ENCODE measurements at regions not wholly inside any gene's neighbourhood (a gene's known extent, or its start where the extent isn't known, plus 50 kb on each side); places are given as distances from the start of the nearest gene placed in this dataset.
"Not testable (repeated sequence)": the region's sequence is repeated elsewhere in the genome, so short reads cannot be mapped to it uniquely, and the experiment has no call there.

DNA sequence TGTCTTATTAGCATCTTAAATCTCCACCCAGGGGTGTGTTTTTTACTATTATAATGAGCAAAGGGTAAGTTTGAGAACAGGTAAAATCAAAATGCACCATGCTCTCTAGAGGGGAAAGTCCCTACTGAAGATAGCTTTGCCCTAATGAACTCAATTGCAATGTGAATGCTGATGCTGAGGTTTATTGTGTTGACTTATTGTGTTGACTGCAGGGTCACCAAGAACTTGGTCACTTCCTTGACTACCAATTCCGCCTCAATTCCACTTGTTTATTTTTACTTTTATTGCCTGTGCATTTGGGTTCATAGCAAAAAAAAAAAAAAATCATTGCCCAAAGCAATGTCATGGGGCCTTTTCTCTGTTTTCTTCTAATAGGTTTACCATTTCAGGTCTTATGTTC, 67.7 kb upstream of the SRD5A3 start:
- Histone ChIP-seq H3K36me3 (ENCODE audit: control insufficient read depth in 4 of 4, insufficient read depth in 4 of 4, low read length in 3 of 4) (no peaks in the 10 kb centered on the region), H3K27ac (ENCODE audit: insufficient read depth in 1 of 2, low read depth in 1 of 2, low read length in 2 of 2, poor library complexity in 1 of 2, severe bottlenecking in 2 of 2) (no peak overlapping the region), H3K4me3 (ENCODE audit: control insufficient read depth in 1 of 7, extremely low read depth in 1 of 7, insufficient read depth in 4 of 7, low read depth in 2 of 7, low read length in 6 of 7) (no peak overlapping the region), H3K27me3 (replicated peaks in 2 of 5; ENCODE audit: control insufficient read depth in 4 of 5, insufficient read depth in 5 of 5, low read length in 4 of 5) (peaks cover 0 to 10% (median 8%) of the 10 kb centered on the region in 5 experiments), H3K9me3 (ENCODE audit: control extremely low read depth in 1 of 5, control insufficient read depth in 4 of 5, insufficient read depth in 2 of 5, low read depth in 1 of 5, low read length in 4 of 5) (peaks cover 0 to 12% (median 0%) of the 10 kb centered on the region in 5 experiments), H3K4me1 (ENCODE audit: control extremely low read depth in 1 of 4, control insufficient read depth in 4 of 4, insufficient read depth in 4 of 4, low read length in 3 of 4) (no peaks in the 10 kb centered on the region)
- POLR2A ChIA-PET: no interaction called here
- CTCF ChIA-PET: interaction anchor here (1.4 kb wide), 1 partner anchor 43 kb away, joined by 3 read pairs; no protein-coding TSS in a partner anchor
- DNase-seq: no peak
- no CpG with 5 or more reads among the region's 1 CpG for WGBS (ENCODE audit: insufficient coverage)

DNA sequence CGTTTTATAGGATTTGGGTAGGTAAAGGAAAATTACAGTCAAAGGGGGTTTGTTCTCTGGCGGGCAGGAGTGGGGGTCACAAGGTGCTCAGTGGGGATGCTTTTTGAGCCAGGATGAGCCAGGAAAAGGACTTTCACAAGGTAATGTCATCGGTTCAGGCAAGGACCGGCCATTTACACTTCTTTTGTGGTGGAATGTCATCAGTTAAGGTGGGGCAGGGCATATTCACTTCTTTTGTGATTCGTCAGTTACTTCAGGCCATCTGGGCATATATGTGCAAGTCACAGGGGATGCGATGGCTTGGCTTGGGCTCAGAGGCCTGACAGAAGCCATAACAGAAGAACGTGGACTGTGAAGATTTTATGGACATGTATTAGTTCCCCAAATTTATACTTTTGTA, 65.6 kb upstream of the SRD5A3 start:
- H3K4me3 ChIP-seq (ENCODE audit: control insufficient read depth in 1 of 7, extremely low read depth in 1 of 7, insufficient read depth in 4 of 7, low read depth in 2 of 7, low read length in 6 of 7); DNase-seq; H3K27me3 ChIP-seq (replicated peaks in 2 of 5; ENCODE audit: control insufficient read depth in 4 of 5, insufficient read depth in 5 of 5, low read length in 4 of 5); H3K36me3 ChIP-seq (ENCODE audit: control insufficient read depth in 4 of 4, insufficient read depth in 4 of 4, low read length in 3 of 4); H3K27ac ChIP-seq (ENCODE audit: insufficient read depth in 1 of 2, low read depth in 1 of 2, low read length in 2 of 2, poor library complexity in 1 of 2, severe bottlenecking in 2 of 2); CTCF ChIA-PET; H3K4me1 ChIP-seq (ENCODE audit: control extremely low read depth in 1 of 4, control insufficient read depth in 4 of 4, insufficient read depth in 4 of 4, low read length in 3 of 4); POLR2A ChIA-PET: not testable (repeated sequence)
- H3K9me3 ChIP-seq (ENCODE audit: control extremely low read depth in 1 of 5, control insufficient read depth in 4 of 5, insufficient read depth in 2 of 5, low read depth in 1 of 5, low read length in 4 of 5): peaks cover 0 to 28% (median 14%) of the 10 kb centered on the region in 5 experiments
- WGBS (ENCODE audit: insufficient coverage): 77% methylated on average over 4 of the region's 7 CpGs

DNA sequence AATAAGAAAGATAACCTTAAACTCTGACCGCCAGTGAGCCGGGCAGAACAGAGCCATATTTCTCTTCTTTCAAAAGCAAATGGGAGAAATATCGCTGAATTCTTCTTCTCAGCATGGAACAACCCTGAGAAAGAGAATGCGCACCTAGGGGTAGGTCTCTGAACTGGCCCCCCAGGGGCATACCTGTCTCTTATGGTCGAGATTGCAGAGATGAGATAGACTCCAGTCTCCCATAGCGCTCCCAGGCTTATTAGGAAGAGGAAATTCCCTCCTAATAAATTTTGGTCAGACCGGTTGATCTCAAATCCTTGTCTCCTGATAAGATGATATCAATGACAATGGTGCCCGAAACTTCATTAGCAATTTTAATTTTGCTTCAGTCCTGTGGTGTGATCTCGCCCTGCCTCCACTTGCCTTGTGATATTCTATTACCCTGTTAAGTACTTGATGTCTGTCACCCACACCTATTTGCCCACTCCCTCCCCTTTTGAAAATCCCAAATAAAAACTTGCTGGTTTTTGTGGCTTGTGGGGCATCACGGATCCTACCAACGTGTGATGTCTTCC, 64.8 kb upstream of the SRD5A3 start:
- H3K36me3 ChIP-seq (ENCODE audit: control insufficient read depth in 4 of 4, insufficient read depth in 4 of 4, low read length in 3 of 4); H3K4me3 ChIP-seq (ENCODE audit: control insufficient read depth in 1 of 7, extremely low read depth in 1 of 7, insufficient read depth in 4 of 7, low read depth in 2 of 7, low read length in 6 of 7); H3K27me3 ChIP-seq (replicated peaks in 2 of 5; ENCODE audit: control insufficient read depth in 4 of 5, insufficient read depth in 5 of 5, low read length in 4 of 5); H3K4me1 ChIP-seq (ENCODE audit: control extremely low read depth in 1 of 4, control insufficient read depth in 4 of 4, insufficient read depth in 4 of 4, low read length in 3 of 4); H3K27ac ChIP-seq (ENCODE audit: insufficient read depth in 1 of 2, low read depth in 1 of 2, low read length in 2 of 2, poor library complexity in 1 of 2, severe bottlenecking in 2 of 2); CTCF ChIA-PET; DNase-seq; POLR2A ChIA-PET: not testable (repeated sequence)
- peaks cover 0 to 30% (median 14%) of the 10 kb centered on the region in 5 experiments for H3K9me3 ChIP-seq (ENCODE audit: control extremely low read depth in 1 of 5, control insufficient read depth in 4 of 5, insufficient read depth in 2 of 5, low read depth in 1 of 5, low read length in 4 of 5)
- WGBS (ENCODE audit: insufficient coverage): 87% methylated on average over 8 of the region's 11 CpGs

DNA sequence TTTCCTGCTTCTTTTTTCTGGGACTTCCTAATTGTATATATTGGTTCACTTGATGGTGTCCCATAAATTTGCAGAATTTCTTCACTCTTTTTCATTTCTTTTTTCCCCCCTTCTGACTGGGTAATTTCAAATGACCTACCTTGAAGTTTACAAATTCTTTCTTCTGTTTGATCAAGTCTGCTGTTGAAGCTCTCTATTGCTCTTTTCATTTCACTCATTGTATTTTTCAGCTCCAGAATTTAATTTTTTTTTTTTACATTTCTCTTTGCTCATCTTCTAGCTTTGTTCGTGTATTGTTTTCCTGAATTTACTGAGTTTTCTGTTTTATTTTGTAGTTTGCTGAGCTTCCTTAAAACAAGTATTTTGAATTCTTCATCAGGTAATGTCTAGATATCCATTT, 61.7 kb upstream of the SRD5A3 start:
- no peak overlapping the region for H3K4me3 ChIP-seq (ENCODE audit: control insufficient read depth in 1 of 7, extremely low read depth in 1 of 7, insufficient read depth in 4 of 7, low read depth in 2 of 7, low read length in 6 of 7)
- DNase-seq: no peak
- ChIA-PET CTCF (interaction anchor here (0.6 kb wide), 1 partner anchor 16 kb away, joined by 3 read pairs; no protein-coding TSS in a partner anchor), POLR2A (no interaction called here)
- H3K4me1 ChIP-seq (ENCODE audit: control extremely low read depth in 1 of 4, control insufficient read depth in 4 of 4, insufficient read depth in 4 of 4, low read length in 3 of 4): no peaks in the 10 kb centered on the region
- peaks cover 0 to 30% (median 18%) of the 10 kb centered on the region in 5 experiments for H3K9me3 ChIP-seq (ENCODE audit: control extremely low read depth in 1 of 5, control insufficient read depth in 4 of 5, insufficient read depth in 2 of 5, low read depth in 1 of 5, low read length in 4 of 5)
- no peak overlapping the region for H3K27ac ChIP-seq (ENCODE audit: insufficient read depth in 1 of 2, low read depth in 1 of 2, low read length in 2 of 2, poor library complexity in 1 of 2, severe bottlenecking in 2 of 2)
- H3K36me3 ChIP-seq (ENCODE audit: control insufficient read depth in 4 of 4, insufficient read depth in 4 of 4, low read length in 3 of 4): no peaks in the 10 kb centered on the region
- no CpG with 5 or more reads among the region's 1 CpG for WGBS (ENCODE audit: insufficient coverage)
- H3K27me3 ChIP-seq (replicated peaks in 2 of 5; ENCODE audit: control insufficient read depth in 4 of 5, insufficient read depth in 5 of 5, low read length in 4 of 5): peaks cover 0 to 2% (median 0%) of the 10 kb centered on the region in 5 experiments

DNA sequence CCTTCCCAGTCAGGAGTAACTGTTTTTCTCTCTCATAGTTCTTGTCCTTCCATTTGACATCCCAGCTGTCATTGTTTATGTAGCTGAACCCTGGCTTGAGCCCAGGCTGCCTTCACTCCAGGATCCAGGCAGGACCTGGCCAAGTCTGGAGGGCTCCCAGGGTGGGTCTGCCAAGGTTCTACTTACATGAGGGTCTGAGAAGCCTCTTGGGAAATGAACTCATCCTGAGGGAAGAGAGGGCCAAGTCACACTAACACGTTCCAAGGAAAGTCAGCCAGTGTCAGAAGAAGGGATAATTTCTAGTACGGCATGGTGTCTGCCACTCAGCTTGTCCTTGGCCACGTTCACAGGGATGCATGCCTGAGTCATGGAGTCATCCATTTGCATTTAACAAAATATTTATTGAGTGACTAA, 54.8 kb upstream of the SRD5A3 start:
- ChIA-PET CTCF (no interaction called here), POLR2A (no interaction called here)

DNA sequence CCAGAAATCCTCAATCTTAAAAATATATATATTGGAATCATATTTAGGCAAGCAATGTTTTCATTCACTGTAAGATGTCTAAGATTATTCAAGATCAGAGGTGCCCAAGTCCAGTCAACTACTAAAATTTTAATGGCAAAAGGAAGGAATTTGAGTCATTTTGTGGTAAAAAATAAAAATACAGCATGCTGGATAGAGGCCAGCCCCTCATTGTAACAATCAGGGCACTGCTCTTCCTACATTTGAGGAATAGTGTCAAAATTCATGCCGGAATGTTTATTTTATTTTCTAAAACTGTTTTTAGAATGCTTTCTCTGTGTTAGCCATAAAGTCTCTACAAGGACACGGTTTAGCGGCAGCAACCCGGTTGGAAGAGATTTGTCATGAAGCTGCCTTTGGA, 49.9 kb upstream of the SRD5A3 start:
- no peak for DNase-seq
- Histone ChIP-seq H3K27me3 (replicated peaks in 2 of 5; ENCODE audit: control insufficient read depth in 4 of 5, insufficient read depth in 5 of 5, low read length in 4 of 5) (no peaks in the 10 kb centered on the region), H3K9me3 (ENCODE audit: control extremely low read depth in 1 of 5, control insufficient read depth in 4 of 5, insufficient read depth in 2 of 5, low read depth in 1 of 5, low read length in 4 of 5) (no peaks in the 10 kb centered on the region), H3K27ac (ENCODE audit: insufficient read depth in 1 of 2, low read depth in 1 of 2, low read length in 2 of 2, poor library complexity in 1 of 2, severe bottlenecking in 2 of 2) (no peak overlapping the region), H3K36me3 (ENCODE audit: control insufficient read depth in 4 of 4, insufficient read depth in 4 of 4, low read length in 3 of 4) (no peaks in the 10 kb centered on the region), H3K4me1 (ENCODE audit: control extremely low read depth in 1 of 4, control insufficient read depth in 4 of 4, insufficient read depth in 4 of 4, low read length in 3 of 4) (no peaks in the 10 kb centered on the region), H3K4me3 (ENCODE audit: control insufficient read depth in 1 of 7, extremely low read depth in 1 of 7, insufficient read depth in 4 of 7, low read depth in 2 of 7, low read length in 6 of 7) (no peak overlapping the region)
- ChIA-PET CTCF (no interaction called here), POLR2A (no interaction called here)
- WGBS (ENCODE audit: insufficient coverage): 100% methylated on average over 4 of the region's 4 CpGs

More for the DNA sequence above, 54.8 kb upstream of the SRD5A3 start:
- no peak overlapping the region for H3K4me3 ChIP-seq (ENCODE audit: control insufficient read depth in 1 of 7, extremely low read depth in 1 of 7, insufficient read depth in 4 of 7, low read depth in 2 of 7, low read length in 6 of 7)
- DNase-seq: no peak
- H3K27me3 ChIP-seq (replicated peaks in 2 of 5; ENCODE audit: control insufficient read depth in 4 of 5, insufficient read depth in 5 of 5, low read length in 4 of 5): no peaks in the 10 kb centered on the region
- H3K9me3 ChIP-seq (ENCODE audit: control extremely low read depth in 1 of 5, control insufficient read depth in 4 of 5, insufficient read depth in 2 of 5, low read depth in 1 of 5, low read length in 4 of 5): peaks cover 0 to 4% (median 0%) of the 10 kb centered on the region in 5 experiments
- no peak overlapping the region for H3K27ac ChIP-seq (ENCODE audit: insufficient read depth in 1 of 2, low read depth in 1 of 2, low read length in 2 of 2, poor library complexity in 1 of 2, severe bottlenecking in 2 of 2)
- no peaks in the 10 kb centered on the region for H3K4me1 ChIP-seq (ENCODE audit: control extremely low read depth in 1 of 4, control insufficient read depth in 4 of 4, insufficient read depth in 4 of 4, low read length in 3 of 4)
- H3K36me3 ChIP-seq (ENCODE audit: control insufficient read depth in 4 of 4, insufficient read depth in 4 of 4, low read length in 3 of 4): no peaks in the 10 kb centered on the region
- 96% methylated on average over 2 of the region's 3 CpGs for WGBS (ENCODE audit: insufficient coverage)

Data from common myeloid progenitor, CD34-positive (primary cell).